ENCODE measurements at regions not wholly inside any gene's neighbourhood (a gene's known extent, or its start where the extent isn't known, plus 50 kb on each side); places are given as distances from the start of the nearest gene placed in this dataset.
"Not testable (repeated sequence)": the region's sequence is repeated elsewhere in the genome, so short reads cannot be mapped to it uniquely, and the experiment has no call there.

DNA sequence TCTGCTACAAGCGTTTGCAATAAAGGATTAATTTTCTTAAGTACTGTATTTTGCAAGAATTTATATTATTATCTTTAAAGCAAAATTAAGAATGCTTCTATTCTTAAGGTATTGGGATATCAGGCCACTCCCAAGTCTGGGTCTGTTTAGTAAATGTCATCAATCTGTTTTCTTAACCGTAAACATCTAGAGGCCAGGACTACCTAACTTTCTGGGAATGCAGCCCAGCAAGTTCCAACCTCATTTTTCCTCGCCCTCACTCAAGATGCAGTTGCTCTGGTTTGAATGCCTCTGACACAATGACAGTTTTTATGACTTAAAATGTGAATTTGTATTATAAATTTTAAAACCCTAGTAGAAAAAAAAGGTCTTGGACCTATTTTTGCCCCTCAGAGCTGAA is 143.5 kb downstream of the INHBA start:
- DNase-seq (ENCODE audit: insufficient read length) (no peak), FAIRE-seq (no peak)
- TF ChIP-seq POLR2A (IDR thresholded peaks at IDR 0.05; ENCODE audit: low read depth, low read length): no peak
- TF ChIP-seq POLR2AphosphoS5 (IDR thresholded peaks at IDR 0.05; ENCODE audit: low read depth, low read length): no peak
- TF ChIP-seq TAF1 (IDR thresholded peaks at IDR 0.05; ENCODE audit: borderline replicate concordance, low read depth, low read length): no peak

DNA sequence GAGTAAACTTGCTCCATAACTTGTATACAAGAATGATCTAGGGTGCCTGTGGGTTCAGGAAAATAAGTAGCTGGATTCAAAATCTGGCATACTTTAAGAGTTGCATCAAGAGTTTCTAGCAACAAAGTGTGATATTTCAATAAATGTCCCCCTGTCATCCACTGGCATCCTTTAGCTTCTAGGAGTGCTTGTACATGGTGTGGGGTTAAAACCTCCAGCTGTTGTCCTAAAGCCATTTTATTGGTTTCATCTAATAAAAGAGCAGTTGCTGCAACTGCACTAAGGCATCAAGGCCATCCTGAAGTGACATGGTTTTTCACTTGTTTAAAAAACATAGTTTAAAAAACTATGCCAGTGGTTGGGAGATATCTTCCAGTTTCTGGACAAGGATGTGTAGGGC is 148.4 kb downstream of the INHBA start:
- FAIRE-seq (no peak), DNase-seq (ENCODE audit: insufficient read length) (no peak)
- TF ChIP-seq POLR2A (IDR thresholded peaks at IDR 0.05; ENCODE audit: low read depth, low read length): no peak
- no peak for TF ChIP-seq POLR2AphosphoS5 (IDR thresholded peaks at IDR 0.05; ENCODE audit: low read depth, low read length)
- TF ChIP-seq TAF1 (IDR thresholded peaks at IDR 0.05; ENCODE audit: borderline replicate concordance, low read depth, low read length): no peak

DNA sequence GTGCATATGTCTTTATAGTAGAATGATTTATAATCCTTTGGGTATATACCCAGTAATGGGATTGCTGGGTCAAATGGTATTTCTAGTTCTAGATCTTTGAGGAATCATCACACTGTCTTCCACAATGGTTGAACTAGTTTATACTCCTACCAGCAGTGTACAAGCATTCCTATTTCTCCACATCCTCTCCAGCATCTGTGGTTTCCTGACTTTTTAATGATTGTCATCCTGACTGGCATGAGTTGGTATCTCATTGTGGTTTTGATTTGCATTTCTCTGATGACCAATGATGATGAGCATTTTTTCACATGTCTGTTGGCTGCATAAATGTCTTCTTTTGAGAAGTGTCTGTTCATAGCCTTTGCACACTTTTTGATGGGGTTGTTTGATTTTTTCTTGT is 152.8 kb downstream of the INHBA start:
- DNase-seq (ENCODE audit: insufficient read length); FAIRE-seq: not testable (repeated sequence)

DNA sequence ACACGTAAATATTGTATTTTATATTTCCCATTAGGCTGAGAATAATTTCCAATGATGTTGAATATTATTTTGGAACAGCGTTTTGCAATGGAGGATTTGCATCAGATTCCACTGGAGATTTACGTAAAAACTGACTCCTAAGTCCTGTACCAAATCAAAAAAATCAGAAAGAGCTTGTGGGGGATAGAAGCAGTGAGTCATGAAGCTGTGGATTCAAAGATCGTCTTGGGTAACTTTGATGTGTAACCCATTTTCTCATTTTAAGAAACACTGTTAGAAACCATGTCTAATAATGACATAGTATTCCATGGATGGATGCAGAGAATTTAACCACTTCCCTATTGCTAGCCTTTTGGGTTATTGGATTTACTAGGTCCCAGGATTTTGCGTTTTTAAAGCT is 158.6 kb downstream of the INHBA start:
- DNase-seq (ENCODE audit: insufficient read length) (no peak), FAIRE-seq (no peak)
- TF ChIP-seq POLR2AphosphoS5 (IDR thresholded peaks at IDR 0.05; ENCODE audit: low read depth, low read length): no peak
- TF ChIP-seq TAF1 (IDR thresholded peaks at IDR 0.05; ENCODE audit: borderline replicate concordance, low read depth, low read length): no peak
- no peak for TF ChIP-seq POLR2A (IDR thresholded peaks at IDR 0.05; ENCODE audit: low read depth, low read length)

- FAIRE-seq (no peak), DNase-seq (ENCODE audit: insufficient read length) (no peak)
- no peak for TF ChIP-seq POLR2AphosphoS5 (IDR thresholded peaks at IDR 0.05; ENCODE audit: low read depth, low read length)
- no peak for TF ChIP-seq POLR2A (IDR thresholded peaks at IDR 0.05; ENCODE audit: low read depth, low read length)
- no peak for TF ChIP-seq TAF1 (IDR thresholded peaks at IDR 0.05; ENCODE audit: borderline replicate concordance, low read depth, low read length)
Measured at GRCh38 chr7:41540601-41541000, 162.3 kb downstream of the INHBA start.

GRCh38 chr7:41538810-41539724 is 163.8 kb downstream of the INHBA start:
- TF ChIP-seq POLR2A (IDR thresholded peaks at IDR 0.05; ENCODE audit: low read depth, low read length) (no peak), TAF1 (IDR thresholded peaks at IDR 0.05; ENCODE audit: borderline replicate concordance, low read depth, low read length) (no peak), POLR2AphosphoS5 (IDR thresholded peaks at IDR 0.05; ENCODE audit: low read depth, low read length) (no peak)
- DNase-seq (ENCODE audit: insufficient read length): no peak
- FAIRE-seq: no peak

DNA sequence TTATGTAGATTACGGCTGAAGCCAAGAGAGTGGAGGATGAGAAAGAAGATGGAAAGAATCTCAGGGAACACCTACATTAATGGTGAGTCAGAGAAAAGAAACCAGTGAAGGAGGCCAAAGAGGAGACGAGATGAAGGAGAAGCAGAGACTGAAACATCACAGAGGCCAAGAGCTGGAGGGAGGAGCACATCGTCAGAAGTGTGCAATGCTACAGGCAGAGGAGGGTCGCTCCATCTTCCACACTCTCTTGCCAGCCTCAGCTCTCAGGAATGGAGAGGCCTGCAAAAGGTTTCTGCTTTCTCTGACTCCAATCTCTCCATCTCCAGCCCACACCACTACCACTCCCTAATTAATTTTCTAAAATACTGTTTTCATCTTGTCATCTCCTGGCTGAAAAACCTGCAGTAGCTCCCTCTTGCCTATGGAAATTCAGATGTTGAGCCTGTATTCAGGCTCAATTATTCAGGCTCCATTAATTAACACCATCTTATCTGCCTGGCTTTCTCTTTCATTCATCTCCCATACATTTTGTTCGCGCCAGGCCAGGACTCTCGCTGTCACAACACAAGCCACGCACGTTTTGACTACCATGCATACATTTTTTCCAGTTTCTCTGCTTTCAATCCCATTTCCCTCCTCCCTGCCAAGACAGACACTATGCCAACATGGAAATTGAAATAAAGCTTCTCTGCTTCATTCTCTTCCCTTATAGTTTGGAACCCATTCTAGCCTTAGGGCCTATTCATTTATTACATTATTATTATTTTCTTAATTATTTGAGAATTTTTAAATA is 165.8 kb downstream of the INHBA start:
- no peak for DNase-seq (ENCODE audit: insufficient read length)
- TF ChIP-seq POLR2AphosphoS5 (IDR thresholded peaks at IDR 0.05; ENCODE audit: low read depth, low read length): no peak
- TF ChIP-seq POLR2A (IDR thresholded peaks at IDR 0.05; ENCODE audit: low read depth, low read length): no peak
- no peak for TF ChIP-seq TAF1 (IDR thresholded peaks at IDR 0.05; ENCODE audit: borderline replicate concordance, low read depth, low read length)
- FAIRE-seq: no peak

GRCh38 chr7:41536122-41536872 is 166.6 kb downstream of the INHBA start:
- TF ChIP-seq TAF1 (IDR thresholded peaks at IDR 0.05; ENCODE audit: borderline replicate concordance, low read depth, low read length) (no peak), POLR2A (IDR thresholded peaks at IDR 0.05; ENCODE audit: low read depth, low read length) (no peak), POLR2AphosphoS5 (IDR thresholded peaks at IDR 0.05; ENCODE audit: low read depth, low read length) (no peak)
- DNase-seq (ENCODE audit: insufficient read length) (no peak), FAIRE-seq (no peak)

GRCh38 chr7:41529831-41530230 is 173.1 kb downstream of the INHBA start:
- TF ChIP-seq TAF1 (IDR thresholded peaks at IDR 0.05; ENCODE audit: borderline replicate concordance, low read depth, low read length) (no peak), POLR2A (IDR thresholded peaks at IDR 0.05; ENCODE audit: low read depth, low read length) (no peak), POLR2AphosphoS5 (IDR thresholded peaks at IDR 0.05; ENCODE audit: low read depth, low read length) (no peak)
- FAIRE-seq (no peak), DNase-seq (ENCODE audit: insufficient read length) (no peak)

GRCh38 chr7:41524876-41525275 is 178.0 kb downstream of the INHBA start:
- DNase-seq (ENCODE audit: insufficient read length): no peak
- TF ChIP-seq POLR2A (IDR thresholded peaks at IDR 0.05; ENCODE audit: low read depth, low read length) (no peak), TAF1 (IDR thresholded peaks at IDR 0.05; ENCODE audit: borderline replicate concordance, low read depth, low read length) (no peak), POLR2AphosphoS5 (IDR thresholded peaks at IDR 0.05; ENCODE audit: low read depth, low read length) (no peak)
- no peak for FAIRE-seq

GRCh38 chr7:41520445-41520844 is 182.4 kb downstream of the INHBA start:
- no peak for DNase-seq (ENCODE audit: insufficient read length)

More at GRCh38 chr7:41520445-41520844, 182.4 kb downstream of the INHBA start:
- TF ChIP-seq POLR2AphosphoS5 (IDR thresholded peaks at IDR 0.05; ENCODE audit: low read depth, low read length) (no peak), TAF1 (IDR thresholded peaks at IDR 0.05; ENCODE audit: borderline replicate concordance, low read depth, low read length) (no peak), POLR2A (IDR thresholded peaks at IDR 0.05; ENCODE audit: low read depth, low read length) (no peak)
- FAIRE-seq: no peak
